HepG2 (cell line): ENCODE measurements at regions not wholly inside any gene's neighbourhood (a gene's known extent, or its start where the extent isn't known, plus 50 kb on each side); places are given as distances from the start of the nearest gene placed in this dataset.

ENCODE experiments used
- E2F5 ChIP-seq: sonication (generic); formaldehyde crosslinking; conservative IDR thresholded peaks from 2 replicates; pipeline ENCODE4 v1.4.0; 2020; ENCODE audit warnings: missing genetic modification reagents
- EZH2 ChIP-seq: conservative IDR thresholded peaks from 2 replicates; pipeline ENCODE4 v1.6.1; 2012; ENCODE audit warnings: mild to moderate bottlenecking, low read depth, low read length, moderate library complexity
- FOXA1 ChIP-seq, 2 experiments: fragments of 450-650 bp in 1 of 2; sonication (generic) in 1 of 2; formaldehyde crosslinking in 1 of 2; IDR thresholded peaks; 2 replicates each; pipeline versions ENCODE4 v1.4.0 to v1.6.1; 2016 to 2020; ENCODE audit warnings: missing genetic modification reagents in 1 of 2
- RFX5 ChIP-seq: IDR thresholded peaks from 2 replicates; pipeline ENCODE4 v1.6.1; 2011; ENCODE audit warnings: low read depth, low read length, improper control_type of control experiment
- ZNF10 ChIP-seq: sonication (generic); formaldehyde crosslinking; IDR thresholded peaks from 2 replicates; pipeline ENCODE4 v1.4.0; 2020; ENCODE audit warnings: mild to moderate bottlenecking, low read depth, missing genetic modification reagents, borderline replicate concordance
- ZNF329 ChIP-seq: sonication (generic); formaldehyde crosslinking; IDR thresholded peaks from 2 replicates; pipeline ENCODE4 v1.9.0; 2021; ENCODE audit warnings: low read depth, mild to moderate bottlenecking, missing genetic modification reagents
- ZNF333 ChIP-seq: sonication (generic); formaldehyde crosslinking; IDR thresholded peaks from 2 replicates; pipeline ENCODE4 v1.4.0; 2020; ENCODE audit warnings: mild to moderate bottlenecking, missing genetic modification reagents, borderline replicate concordance
- ZNF496 ChIP-seq: sonication (generic); formaldehyde crosslinking; IDR thresholded peaks from 2 replicates; pipeline ENCODE4 v1.8.1; 2023; ENCODE audit warnings: mild to moderate bottlenecking, moderate library complexity, missing genetic modification reagents; ENCODE audit not compliant: insufficient replicate concordance
- ZNF546 ChIP-seq: sonication (generic); formaldehyde crosslinking; conservative IDR thresholded peaks from 2 replicates; pipeline ENCODE4 v1.8.1; 2023; ENCODE audit warnings: mild to moderate bottlenecking, missing genetic modification reagents
- TF ChIP-seq, protein P1 (sequence below): sonication (generic); formaldehyde crosslinking; IDR thresholded peaks from 2 replicates; pipeline ENCODE4 v1.5.0; 2020; ENCODE audit warnings: mild to moderate bottlenecking, missing genetic modification reagents, moderate library complexity
- TF ChIP-seq, protein P2 (sequence below): sonication (generic); formaldehyde crosslinking; IDR thresholded peaks from 2 replicates; pipeline ENCODE4 v1.4.0; 2020; ENCODE audit warnings: mild to moderate bottlenecking, missing genetic modification reagents, borderline replicate concordance

DNA sequence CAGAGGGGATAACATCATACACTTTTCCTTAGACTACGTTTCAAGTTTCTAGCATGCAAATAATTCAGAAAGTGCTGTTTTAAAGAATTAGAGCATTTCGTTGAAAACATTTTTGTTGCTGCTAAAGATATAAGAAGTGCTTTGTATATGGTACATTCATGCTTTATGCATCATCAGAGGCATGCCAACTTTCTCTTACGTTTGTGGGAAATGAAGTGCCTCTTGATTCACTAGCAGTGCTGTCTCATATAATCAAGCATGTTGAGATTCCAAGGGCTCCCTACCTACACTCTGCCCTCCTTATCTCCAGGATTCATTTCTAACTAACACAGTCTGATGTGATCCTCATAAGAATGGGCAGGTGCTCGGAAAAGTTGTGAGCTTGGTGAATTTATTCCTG lies 748.6 kb upstream of the DDX18 start:
- TF ChIP-seq ZNF496 (CRISPR knock-in tag) (no peak), FOXA1 (IDR thresholded peaks at IDR 0.05) (no peak), FOXA1 (CRISPR knock-in tag; IDR thresholded peaks at IDR 0.05) (no peak), EZH2 (no peak), E2F5 (CRISPR knock-in tag) (no peak), ZNF10 (no peak), ZNF333 (no peak), ZNF546 (no peak), ZNF329 (CRISPR knock-in tag) (no peak), RFX5 (no peak)
- TF ChIP-seq, protein P1, sequence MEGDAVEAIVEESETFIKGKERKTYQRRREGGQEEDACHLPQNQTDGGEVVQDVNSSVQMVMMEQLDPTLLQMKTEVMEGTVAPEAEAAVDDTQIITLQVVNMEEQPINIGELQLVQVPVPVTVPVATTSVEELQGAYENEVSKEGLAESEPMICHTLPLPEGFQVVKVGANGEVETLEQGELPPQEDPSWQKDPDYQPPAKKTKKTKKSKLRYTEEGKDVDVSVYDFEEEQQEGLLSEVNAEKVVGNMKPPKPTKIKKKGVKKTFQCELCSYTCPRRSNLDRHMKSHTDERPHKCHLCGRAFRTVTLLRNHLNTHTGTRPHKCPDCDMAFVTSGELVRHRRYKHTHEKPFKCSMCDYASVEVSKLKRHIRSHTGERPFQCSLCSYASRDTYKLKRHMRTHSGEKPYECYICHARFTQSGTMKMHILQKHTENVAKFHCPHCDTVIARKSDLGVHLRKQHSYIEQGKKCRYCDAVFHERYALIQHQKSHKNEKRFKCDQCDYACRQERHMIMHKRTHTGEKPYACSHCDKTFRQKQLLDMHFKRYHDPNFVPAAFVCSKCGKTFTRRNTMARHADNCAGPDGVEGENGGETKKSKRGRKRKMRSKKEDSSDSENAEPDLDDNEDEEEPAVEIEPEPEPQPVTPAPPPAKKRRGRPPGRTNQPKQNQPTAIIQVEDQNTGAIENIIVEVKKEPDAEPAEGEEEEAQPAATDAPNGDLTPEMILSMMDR (CRISPR knock-in tag) = no peak
- TF ChIP-seq, protein P2, sequence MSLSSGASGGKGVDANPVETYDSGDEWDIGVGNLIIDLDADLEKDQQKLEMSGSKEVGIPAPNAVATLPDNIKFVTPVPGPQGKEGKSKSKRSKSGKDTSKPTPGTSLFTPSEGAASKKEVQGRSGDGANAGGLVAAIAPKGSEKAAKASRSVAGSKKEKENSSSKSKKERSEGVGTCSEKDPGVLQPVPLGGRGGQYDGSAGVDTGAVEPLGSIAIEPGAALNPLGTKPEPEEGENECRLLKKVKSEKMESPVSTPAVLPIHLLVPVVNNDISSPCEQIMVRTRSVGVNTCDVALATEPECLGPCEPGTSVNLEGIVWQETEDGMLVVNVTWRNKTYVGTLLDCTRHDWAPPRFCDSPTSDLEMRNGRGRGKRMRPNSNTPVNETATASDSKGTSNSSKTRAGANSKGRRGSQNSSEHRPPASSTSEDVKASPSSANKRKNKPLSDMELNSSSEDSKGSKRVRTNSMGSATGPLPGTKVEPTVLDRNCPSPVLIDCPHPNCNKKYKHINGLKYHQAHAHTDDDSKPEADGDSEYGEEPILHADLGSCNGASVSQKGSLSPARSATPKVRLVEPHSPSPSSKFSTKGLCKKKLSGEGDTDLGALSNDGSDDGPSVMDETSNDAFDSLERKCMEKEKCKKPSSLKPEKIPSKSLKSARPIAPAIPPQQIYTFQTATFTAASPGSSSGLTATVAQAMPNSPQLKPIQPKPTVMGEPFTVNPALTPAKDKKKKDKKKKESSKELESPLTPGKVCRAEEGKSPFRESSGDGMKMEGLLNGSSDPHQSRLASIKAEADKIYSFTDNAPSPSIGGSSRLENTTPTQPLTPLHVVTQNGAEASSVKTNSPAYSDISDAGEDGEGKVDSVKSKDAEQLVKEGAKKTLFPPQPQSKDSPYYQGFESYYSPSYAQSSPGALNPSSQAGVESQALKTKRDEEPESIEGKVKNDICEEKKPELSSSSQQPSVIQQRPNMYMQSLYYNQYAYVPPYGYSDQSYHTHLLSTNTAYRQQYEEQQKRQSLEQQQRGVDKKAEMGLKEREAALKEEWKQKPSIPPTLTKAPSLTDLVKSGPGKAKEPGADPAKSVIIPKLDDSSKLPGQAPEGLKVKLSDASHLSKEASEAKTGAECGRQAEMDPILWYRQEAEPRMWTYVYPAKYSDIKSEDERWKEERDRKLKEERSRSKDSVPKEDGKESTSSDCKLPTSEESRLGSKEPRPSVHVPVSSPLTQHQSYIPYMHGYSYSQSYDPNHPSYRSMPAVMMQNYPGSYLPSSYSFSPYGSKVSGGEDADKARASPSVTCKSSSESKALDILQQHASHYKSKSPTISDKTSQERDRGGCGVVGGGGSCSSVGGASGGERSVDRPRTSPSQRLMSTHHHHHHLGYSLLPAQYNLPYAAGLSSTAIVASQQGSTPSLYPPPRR (CRISPR knock-in tag) = no peak
